HG02798 (cell line): ENCODE measurements at regions not wholly inside any gene's neighbourhood (a gene's known extent, or its start where the extent isn't known, plus 50 kb on each side); places are given as distances from the start of the nearest gene placed in this dataset.

ENCODE experiments used
- ATAC-seq: cut with Tn5 transposase; IDR thresholded peaks from one replicate; pipeline ENCODE4 v1.9.1; 2021; ENCODE audit warnings: mild to moderate bottlenecking; ENCODE audit not compliant: unreplicated experiment, poor library complexity

DNA sequence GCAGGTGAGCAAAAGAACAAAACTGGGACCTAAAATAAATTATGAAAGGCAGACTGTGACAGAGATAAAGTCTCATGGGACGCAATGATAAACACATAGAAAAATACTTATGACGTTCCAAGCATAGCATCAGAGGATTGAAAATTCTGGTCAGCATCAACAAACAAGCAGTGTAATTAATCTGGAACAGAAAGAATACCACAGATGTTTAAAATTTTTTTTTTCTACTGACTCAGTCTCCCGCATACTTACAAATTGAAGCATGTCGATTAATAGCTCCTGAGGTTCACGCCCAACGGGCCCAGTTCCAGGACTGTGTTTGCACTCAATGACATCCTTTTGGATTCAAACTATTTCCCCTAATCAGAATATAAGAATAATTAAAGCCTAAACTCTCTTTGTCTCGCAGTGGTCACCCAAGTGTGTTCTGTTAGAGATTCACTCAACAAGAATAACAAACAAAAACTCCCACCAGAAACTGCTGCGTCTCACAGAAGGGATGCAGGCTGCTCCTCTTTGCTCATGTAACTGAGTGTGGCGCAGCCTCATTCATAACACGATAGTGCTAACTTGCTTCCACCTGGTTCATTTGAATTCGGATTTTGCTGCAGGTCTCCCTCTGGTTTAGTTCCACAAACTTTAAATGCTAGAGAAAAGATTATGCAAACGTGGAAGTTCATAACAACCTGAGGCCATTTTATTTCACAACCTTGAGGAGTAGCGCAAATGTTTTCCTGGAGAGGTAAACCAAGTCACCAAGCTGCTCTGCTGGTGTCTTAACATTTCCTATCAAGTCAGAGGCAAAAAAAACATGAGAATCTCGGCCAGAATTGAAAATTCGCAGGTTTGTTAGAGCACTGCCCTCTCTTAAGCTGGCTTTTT lies 69.0 kb upstream of the CITED2 start:
- no peak for ATAC-seq

DNA sequence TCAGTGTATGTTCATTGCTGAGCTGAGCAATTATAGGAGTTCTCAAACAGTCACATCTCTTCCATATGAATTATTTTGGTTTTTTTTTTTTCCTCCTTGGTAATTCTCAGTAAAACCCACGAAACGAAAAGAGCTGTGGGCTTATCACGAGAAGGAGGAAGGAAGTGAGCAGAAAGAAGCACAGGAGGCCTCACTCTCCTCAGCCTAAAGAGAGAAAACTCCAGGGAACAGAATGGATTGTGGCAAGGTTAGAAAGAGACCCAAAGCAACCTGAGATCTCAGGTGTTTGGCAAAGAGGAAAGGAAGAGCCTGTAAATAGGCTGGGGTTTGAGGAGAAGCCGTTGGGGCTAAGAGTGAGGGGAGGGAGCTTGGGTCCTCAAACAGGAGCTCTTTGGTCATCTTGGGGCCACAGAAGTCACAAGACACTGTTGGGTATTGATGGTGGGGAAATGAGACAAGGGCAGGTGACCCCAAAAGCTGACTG lies 67.8 kb upstream of the CITED2 start:
- ATAC-seq: no peak

DNA sequence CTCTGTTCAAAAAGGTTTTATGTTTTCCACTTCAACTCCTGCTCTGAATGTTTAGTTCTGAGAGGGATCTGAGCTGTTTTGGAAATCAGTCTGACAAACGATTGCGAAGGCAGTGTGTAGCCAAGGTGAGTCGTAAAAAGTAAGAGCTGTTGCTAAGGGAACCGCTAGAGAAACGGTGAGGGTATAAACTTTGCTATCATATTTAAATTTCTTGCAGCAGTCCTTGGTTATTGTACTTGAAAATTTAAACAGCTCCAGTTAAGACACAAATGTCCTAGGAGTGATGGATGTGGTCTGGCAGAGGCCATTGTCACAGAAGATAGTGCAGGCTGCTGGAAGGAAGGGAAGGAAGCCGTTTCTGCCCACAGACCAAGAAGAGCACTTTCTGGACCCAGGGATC lies 64.9 kb upstream of the CITED2 start:
- ATAC-seq: no peak

DNA sequence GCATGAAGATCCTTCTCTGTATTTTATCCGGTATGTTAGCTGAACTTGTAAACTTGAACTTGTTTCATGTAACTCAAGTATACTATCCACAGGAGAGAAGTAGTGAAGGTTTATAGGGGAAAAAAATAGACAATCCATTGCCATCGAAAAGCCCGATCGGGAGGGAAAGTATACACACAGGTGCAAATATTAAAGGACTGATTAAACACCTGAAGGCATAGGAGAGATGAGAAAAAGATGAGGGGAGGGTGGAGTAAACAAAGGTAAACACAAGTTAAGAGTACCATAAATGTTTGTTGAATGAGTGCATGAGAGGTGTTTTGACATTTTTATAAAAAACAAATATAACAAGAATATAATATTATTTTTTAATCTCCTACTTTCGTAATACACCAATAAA lies 64.3 kb upstream of the CITED2 start:
- ATAC-seq: no peak

DNA sequence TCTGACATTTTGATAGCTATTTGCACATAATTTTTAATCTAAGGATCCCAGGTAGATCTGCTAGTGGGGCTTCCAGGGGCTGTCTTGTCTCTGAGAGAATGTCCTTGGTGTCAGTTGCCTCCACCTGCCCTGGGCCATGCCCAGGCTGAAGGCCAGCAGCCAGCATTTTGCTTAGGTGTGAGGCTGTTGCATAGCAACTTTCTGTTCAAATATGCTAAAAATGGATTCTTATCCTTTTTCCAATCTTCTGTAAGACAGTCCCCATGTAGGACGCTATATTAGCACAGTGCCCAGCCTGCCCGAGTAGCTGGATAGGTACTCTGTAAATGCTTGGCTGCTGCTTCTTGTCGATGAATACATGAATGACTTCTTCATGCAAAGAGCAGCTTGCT lies 62.5 kb upstream of the CITED2 start:
- ATAC-seq: no peak

DNA sequence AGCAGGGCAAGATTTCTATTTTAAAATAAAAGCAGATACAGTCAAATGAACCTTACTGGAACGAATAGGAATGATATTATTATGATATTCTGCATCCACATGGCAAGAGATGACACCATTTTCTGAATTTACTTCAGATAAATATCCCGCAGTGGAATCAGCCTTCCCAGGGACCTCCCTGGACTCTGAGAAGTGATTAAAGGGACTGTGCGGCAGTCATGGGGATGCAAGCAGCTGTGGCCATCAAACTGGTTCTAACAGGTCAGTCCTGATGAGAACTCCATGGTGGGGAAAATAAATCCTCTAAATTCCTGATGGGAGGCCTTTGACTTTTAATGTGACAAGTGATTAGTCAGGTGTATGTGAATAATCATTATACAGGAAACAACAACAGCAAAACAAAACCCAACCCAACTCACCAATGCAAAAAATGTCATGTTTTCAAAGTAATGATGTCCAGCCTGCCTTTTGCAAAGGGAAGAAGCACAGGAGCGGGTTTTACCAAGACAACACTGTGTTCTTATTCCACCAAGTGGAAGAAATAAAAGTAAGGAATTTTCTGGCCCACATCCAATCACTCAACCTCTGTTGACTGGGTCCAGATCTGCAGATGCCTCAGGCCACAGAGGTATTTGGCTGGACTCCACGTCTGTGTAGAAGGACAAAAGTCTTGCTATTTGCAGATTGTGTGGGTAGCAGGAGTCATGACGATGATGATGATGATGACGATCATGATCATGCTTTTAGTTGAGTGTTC lies 61.9 kb upstream of the CITED2 start:
- no peak for ATAC-seq

DNA sequence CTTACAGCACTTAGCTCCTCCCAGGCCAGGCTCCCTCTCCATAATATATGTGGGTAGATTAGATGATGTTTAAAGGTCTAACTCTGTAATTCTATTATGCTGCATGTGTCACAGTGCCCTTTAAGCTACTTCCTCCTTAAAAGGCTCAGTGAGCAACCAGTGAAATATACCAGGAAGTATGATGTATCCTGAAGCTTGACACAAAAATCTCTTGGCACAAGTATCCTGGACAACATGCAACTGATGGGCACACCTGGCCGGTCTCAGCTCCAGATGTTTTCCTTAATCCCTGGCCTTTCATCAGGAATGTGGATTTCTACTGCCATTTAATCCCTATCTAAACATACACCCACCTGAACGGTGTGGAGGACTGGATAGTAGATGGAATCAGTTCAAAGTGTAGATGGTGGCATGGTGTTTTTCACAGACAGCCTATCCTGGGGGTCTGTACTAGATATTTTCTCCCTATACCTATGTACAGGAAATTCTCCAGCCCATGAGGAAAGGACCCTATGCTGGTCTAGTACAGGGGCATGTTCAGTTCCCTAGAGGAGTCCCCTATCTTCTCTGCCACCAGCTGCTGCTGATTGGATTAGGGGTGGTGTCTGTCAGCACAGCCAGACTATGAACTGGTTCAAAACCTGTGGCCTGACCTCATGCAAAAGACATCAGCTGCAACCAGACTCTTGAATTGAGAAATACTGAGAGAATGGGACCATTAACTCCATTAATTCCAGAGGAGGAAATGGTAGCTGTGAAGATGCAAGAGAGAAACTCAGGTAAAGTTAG lies 59.4 kb upstream of the CITED2 start:
- ATAC-seq: no peak

DNA sequence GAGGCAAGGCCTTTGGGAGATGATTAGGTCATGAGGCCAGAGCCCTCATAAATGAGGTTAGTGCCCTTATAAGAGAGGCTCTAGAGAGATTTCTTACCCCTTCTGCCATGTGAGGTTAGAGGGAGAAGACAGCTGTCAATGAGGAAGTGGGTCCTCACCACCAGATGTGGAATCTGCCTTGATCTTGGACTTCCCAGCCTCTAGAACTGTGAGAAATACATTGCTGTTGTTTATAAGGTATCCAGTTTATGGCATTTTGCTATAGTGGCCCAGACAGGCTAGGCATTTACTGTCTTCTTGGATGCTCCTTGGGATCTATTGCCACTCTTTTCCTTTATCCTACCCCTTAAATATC lies 57.1 kb upstream of the CITED2 start:
- no peak for ATAC-seq

DNA sequence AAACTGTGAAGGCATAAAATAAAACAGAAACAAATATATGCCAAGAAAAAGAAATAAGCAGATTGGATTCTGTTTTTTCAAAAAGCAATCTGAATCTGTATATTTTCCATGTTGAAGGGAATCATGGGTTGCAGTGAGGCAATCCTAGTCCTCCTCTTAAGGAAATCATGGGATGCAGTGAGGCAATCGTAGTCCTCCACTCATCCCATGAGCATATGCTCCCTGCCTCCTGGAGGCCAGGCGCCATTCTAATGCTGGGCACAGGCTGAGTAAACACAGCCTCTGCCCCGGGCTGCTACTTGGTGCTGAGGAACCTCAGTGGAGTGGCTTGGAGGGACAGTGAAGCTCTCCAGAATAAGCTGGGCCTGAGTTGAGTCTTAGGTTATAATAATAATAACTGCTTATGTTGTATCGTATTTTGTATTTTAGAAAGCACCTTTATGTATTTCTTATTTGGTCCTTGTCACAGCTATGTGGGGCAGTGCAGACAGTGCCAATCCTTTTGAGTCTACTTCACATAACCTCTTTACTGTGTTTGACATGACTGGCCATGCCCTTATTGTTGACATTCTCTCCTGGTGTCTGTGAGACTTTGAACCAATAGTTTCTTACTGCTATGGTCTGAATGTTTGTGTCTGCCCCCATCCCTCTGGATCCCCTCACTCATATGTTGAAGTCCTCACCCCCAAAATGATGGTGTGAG lies 56.6 kb upstream of the CITED2 start:
- ATAC-seq: no peak

DNA sequence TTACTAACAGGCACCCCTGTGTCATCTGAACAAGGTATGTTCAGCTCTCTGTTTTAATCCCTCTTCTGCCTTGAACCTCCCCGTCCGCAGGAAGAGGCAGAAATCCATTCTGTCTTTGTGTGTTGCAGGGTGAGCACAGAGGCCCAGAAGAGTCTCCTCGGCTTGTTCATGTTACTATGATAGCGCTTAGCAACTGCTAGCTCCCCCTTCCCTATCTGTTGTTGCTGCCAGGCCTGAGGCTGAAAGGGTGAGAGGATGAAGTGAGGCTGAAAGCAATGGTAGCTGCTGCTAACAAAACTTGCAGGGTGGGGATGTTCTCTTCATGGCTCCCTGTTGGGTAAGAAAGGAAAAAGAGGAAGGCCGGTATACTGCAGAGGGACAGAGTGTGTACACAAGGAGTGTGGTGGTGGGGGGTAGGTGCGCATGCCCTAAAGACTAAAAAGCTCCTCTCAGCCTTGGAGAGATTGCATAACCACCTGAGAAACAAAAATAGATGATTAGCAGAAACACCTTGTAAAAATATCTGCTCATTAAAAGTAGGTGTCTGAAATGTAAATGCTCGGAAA lies 55.2 kb upstream of the CITED2 start:
- no peak for ATAC-seq

DNA sequence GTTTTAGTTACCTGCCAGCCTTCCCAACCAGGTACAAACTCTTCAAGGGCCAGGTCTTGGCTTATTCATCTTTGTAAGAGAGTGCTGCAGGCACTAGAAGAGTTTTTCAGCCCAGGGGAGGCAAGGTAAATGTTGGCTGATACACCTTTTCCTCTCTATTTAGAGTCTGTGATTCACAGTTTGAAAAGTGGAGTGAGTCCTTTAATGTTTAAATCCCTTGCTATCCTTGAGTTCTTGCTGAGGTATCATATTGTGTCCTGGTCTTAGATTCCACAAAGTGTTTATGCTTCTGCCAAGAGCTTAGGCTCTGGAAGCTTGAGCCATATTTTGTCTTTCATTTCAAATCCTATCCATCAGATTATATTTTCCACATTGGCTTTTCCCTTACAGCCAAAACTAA lies 52.8 kb upstream of the CITED2 start:
- ATAC-seq: no peak

DNA sequence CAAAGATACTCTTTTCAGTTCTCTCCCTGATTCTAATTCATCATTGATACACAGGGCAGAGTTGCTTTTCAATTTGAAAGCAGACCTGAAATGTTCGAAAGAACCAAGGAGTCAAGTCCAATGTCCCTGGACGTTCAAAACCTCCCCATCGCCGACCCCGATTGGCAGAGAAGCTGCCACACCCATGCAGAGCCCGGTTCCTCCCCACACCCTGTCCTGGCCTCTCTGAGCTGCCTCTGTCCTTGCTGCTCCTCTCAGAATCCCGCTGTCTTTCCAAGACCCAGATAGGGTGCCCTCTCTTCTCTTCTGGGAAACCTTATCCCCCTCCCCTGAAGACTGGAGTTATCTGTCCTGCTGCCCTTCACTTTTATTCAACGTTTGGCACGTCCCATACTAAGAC lies 52.3 kb upstream of the CITED2 start:
- no peak for ATAC-seq

DNA sequence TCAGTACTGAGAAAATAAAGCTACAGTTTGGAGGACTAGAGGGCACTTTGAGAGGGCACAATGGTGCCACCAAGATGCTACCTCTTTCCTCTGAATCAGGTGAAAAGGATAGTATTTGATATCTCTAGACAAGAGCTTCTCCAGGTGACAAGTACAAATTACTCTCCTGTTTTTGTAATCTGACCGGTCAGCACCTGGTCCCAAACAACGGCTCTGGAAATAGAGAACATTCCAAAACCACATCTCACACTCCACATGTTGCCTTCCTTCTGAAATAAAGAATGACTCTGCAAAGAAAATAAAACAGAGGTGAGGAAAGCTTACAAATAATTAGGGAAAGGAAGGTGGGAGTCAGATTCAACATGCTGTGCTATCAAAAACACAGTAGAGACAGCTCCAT lies 51.3 kb upstream of the CITED2 start:
- ATAC-seq: no peak

DNA sequence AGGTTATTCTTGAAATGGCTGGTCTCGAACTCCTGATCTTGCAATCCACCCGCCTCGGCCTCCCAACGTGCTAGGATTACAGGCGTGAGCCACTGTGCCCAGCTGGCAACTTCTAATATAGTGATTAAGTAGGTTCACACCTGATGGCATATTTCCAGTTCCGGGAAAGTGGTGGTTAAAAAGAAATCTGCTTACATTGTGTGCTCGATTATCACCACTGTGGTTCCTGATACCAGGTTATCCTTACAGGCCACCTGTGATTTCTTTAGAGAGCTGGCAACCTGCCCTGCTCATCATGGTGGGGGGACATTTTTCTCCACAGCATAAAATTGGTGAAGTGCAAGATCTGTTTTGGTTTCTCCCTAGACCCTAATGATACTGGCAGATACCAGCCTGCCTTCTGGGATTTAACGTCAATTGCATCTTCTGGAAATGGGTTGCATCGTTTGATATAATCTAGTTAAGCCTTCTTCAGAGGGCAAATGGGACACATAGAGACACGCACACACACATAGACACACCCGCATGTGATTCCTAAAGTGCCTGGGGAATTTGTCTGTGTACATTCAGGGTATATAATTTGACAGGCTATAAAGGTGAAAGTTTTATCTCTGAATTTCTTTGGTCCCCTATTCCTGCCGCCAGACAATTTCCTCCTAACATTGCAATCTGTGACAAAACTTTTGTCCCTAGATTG lies 49.7 kb upstream of the CITED2 start:
- ATAC-seq: no peak
